Heart right ventricle (tissue), 16 donors: ENCODE measurements at regions not wholly inside any gene's neighbourhood (a gene's known extent, or its start where the extent isn't known, plus 50 kb on each side); places are given as distances from the start of the nearest gene placed in this dataset.

Experiments
- ATAC-seq, 8 donors: fragments of 200-7000 bp; cut with Tn5 transposase; one replicate each; pipeline ENCODE4 v1.9.1; 2020; ENCODE audit warnings: mild to moderate bottlenecking in 8 of 8, moderate library complexity in 8 of 8, moderate number of reproducible peaks in 1 of 8
- DNase-seq, 2 donors: peaks; one replicate each; pipeline ENCODE4 v3.0.0-alpha.2; 2020
- H3K27ac ChIP-seq, 10 donors: fragments of 200-600 bp; sonication (generic) in 2 of 10; one replicate each; pipeline versions ENCODE4 v1.5.0 to v1.8.0; 2020 to 2022; ENCODE audit warnings: mild to moderate bottlenecking in 3 of 10
- H3K27me3 ChIP-seq, 7 donors: fragments of 200-600 bp; one replicate each; pipeline ENCODE4 v1.8.0; 2021 to 2022; ENCODE audit warnings: mild to moderate bottlenecking in 2 of 7
- H3K36me3 ChIP-seq, 9 donors: fragments of 200-600 bp; sonication (generic) in 1 of 9; one replicate each; pipeline versions ENCODE4 v1.5.0 to v1.8.0; 2020 to 2022; ENCODE audit warnings: mild to moderate bottlenecking in 2 of 9
- H3K4me1 ChIP-seq, 9 donors: fragments of 200-600 bp; sonication (generic) in 1 of 9; one replicate each; pipeline versions ENCODE4 v1.5.0 to v1.8.0; 2020 to 2022; ENCODE audit warnings: mild to moderate bottlenecking in 4 of 9
- H3K4me3 ChIP-seq, 10 donors: fragments of 200-600 bp; sonication (generic) in 2 of 10; one replicate each; pipeline versions ENCODE4 v1.5.0 to v1.8.0; 2020 to 2022; ENCODE audit warnings: mild to moderate bottlenecking in 7 of 10, moderate library complexity in 2 of 10
- H3K9me3 ChIP-seq, 11 donors: fragments of 200-600 bp in 10 of 11; sonication (generic) in 2 of 11; one replicate each; pipeline versions ENCODE4 v1.5.0 to v1.8.0; 2013 to 2022; ENCODE audit warnings: mild to moderate bottlenecking in 2 of 11, control low read depth in 1 of 11, moderate library complexity in 1 of 11
- WGBS, 2 donors: extraction: QIAGEN DNeasy Blood & Tissue Kit; methylation state at CpG; one replicate each; pipeline ENCODE4 v1.1.7; 2013; ENCODE audit warnings: inconsistent platforms in 1 of 2; 5-methylcytosine and 5-hydroxymethylcytosine counted together
- intact Hi-C, 10 donors: fragments of 100-400 bp; cut with DNase I; formaldehyde crosslinking; loops; one replicate each; pipeline versions ENCODE4 v1.11.1 to v1.14.2; 2022
- TF ChIP-seq, protein P1 (sequence below), 9 donors: fragments of 200-600 bp; sonication (generic) in 2 of 9; IDR thresholded peaks; one replicate each; pipeline versions ENCODE4 v1.5.0 to v1.8.0; 2021 to 2022; ENCODE audit warnings: antibody characterized with exemption in 9 of 9, mild to moderate bottlenecking in 5 of 9, moderate library complexity in 1 of 9
- donor health status: Arrhythmogenic right ventricular cardiomyopathy.
- donor health status: ischemic (EF 13 %, LVEDD 7.1; RV severe dilation, severe dysfunction).
- donor health status: healthy with polysubstance abuse.
- donor health status: DM: no; HTN: yes; CAD: no.
- donor health status: DM: no; HTN: no; CAD: no.
- donor health status: ischemic (EF 25% LVEDD 6.9; RV normal size, moderate dysfunction).
- donor health status: ischemic (EF 25% LVEDD 5.7; RV mildly dilated, moderate dysfunction).
- donor health status: healthy.
- donor health status: DM: yes; HTN: yes; CAD: no.
- donor health status: Ischemic cardiomyopathy.
- donor health status: ischemic (EF 35%, LVEDD 5.7; RV mildly dilated, moderate dysfunction).
- donor health status: nonischemic (EF 11% LVEDD 7.7; RV severe dilation, severe dysfunction).
- donor health status: DM: yes; HTN: yes; CAD: no.
- donor health status: PGD.
- donor health status: ischemic (EF 29% LVEDD 5.4; RV normal size, mild dysfunction).
- donor health status: nonischemic (EF 23%, LVEDD 6.1; RV moderate dilation, normal function).

DNA sequence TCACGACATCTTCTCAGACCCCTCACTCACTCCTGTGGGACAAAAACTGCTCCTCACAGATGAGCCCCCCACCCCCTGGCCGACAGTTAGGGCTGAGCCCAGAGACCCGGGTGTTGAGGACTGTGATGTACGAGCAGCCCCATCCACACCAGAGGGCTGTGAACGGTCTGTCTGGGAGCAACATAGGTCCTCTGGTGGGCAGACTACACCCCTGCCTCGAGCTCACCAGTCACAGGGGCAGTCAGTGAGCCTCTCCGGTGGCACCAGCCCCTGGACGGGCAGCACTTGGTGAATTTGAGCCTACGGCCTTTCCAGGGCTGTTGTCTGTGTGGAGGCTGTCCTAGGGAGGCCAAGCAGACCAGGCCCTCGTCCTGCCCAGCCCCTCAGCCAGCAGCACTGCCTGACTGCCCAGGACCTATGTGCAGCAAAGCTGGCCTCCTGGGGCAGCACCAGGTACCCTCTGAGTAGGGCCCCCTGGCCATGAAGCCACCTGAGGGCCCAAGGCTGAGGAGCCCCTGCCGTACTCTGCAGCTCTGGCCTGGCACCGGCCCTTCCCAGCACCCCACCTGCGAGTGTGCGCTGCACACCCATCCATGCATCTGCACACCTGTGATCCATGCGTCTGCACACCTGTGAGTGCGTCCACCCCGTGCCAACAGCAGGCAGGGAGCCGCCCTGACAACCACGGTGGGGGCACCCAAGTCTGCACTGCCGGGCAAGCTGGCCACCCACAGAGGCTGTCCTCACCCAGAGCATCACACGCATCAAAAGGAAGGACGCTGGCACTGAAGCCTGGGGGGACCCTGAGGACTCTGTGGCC lies 111.6 kb upstream of the NKX1-1 start:
- H3K27ac ChIP-seq: no peak overlapping the region
- peaks cover 0 to 76% (median 62%) of the 10 kb centered on the region in 7 donors for H3K27me3 ChIP-seq
- WGBS, 2 donors: 77 to 83% methylated on average over 22 of the region's 22 CpGs
- intact Hi-C loops: loop anchor here in 3 of 10 donors (10.0 kb wide), 3 partner anchors 153 to 393 kb away; no protein-coding TSS in a partner anchor
- H3K4me3 ChIP-seq: no peak overlapping the region
- peak in 1 of 2 donors; percentile 4 for DNase-seq
- peaks cover 0 to 12% (median 5%) of the 10 kb centered on the region in 9 donors for H3K4me1 ChIP-seq
- no peaks in the 10 kb centered on the region for H3K36me3 ChIP-seq
- TF ChIP-seq, protein P1, sequence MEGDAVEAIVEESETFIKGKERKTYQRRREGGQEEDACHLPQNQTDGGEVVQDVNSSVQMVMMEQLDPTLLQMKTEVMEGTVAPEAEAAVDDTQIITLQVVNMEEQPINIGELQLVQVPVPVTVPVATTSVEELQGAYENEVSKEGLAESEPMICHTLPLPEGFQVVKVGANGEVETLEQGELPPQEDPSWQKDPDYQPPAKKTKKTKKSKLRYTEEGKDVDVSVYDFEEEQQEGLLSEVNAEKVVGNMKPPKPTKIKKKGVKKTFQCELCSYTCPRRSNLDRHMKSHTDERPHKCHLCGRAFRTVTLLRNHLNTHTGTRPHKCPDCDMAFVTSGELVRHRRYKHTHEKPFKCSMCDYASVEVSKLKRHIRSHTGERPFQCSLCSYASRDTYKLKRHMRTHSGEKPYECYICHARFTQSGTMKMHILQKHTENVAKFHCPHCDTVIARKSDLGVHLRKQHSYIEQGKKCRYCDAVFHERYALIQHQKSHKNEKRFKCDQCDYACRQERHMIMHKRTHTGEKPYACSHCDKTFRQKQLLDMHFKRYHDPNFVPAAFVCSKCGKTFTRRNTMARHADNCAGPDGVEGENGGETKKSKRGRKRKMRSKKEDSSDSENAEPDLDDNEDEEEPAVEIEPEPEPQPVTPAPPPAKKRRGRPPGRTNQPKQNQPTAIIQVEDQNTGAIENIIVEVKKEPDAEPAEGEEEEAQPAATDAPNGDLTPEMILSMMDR (IDR thresholded peaks at IDR 0.05): no peak
- ATAC-seq: peak in 1 of 8 donors; percentile 14
- H3K9me3 ChIP-seq: peaks cover 0 to 3% (median 0%) of the 10 kb centered on the region in 11 donors

- H3K27ac ChIP-seq: no peak overlapping the region
- H3K27me3 ChIP-seq: peaks cover 5 to 77% (median 69%) of the 10 kb centered on the region in 7 donors
- TF ChIP-seq, protein P1 (IDR thresholded peaks at IDR 0.05): no peak
- H3K36me3 ChIP-seq: no peaks in the 10 kb centered on the region
- no peak for ATAC-seq
- peak in 1 of 2 donors; percentile 8 for DNase-seq
- H3K4me1 ChIP-seq: peaks cover 0 to 14% (median 5%) of the 10 kb centered on the region in 9 donors
- intact Hi-C loops: loop anchor here in 3 of 10 donors (10.0 kb wide), 3 partner anchors 152 to 392 kb away; no protein-coding TSS in a partner anchor
- no peak overlapping the region for H3K4me3 ChIP-seq
- WGBS, 2 donors: 79 to 85% methylated on average over 15 of the region's 15 CpGs
- H3K9me3 ChIP-seq: no peaks in the 10 kb centered on the region
Observed at GRCh38 chr4:1516881-1517480, 110.7 kb upstream of the NKX1-1 start.

DNA sequence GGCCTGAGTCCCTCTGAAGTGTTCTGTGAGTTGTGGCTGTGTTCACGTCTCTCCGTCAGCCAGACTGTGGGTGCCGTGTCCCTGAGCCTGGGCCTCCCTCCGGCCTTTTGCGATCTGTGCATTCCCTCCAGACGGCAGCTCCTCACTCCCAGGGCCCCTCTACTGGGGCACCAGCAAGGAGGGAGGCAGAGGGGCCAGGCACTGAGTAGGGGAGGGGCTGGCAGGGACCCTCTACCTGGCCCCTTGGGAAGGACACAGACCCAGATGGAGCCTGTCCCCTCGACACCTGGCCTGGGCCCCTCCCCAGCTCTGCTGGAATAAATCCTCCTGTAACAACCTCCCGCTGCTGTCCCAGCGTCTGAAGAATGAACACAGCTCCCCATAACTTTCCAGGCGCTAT lies 110.0 kb upstream of the NKX1-1 start:
- intact Hi-C loops: loop anchor here in 3 of 10 donors (10.0 kb wide), 3 partner anchors 151 to 391 kb away; no protein-coding TSS in a partner anchor
- H3K4me1 ChIP-seq: peaks cover 0 to 11% (median 2%) of the 10 kb centered on the region in 9 donors
- peaks cover 5 to 76% (median 67%) of the 10 kb centered on the region in 7 donors for H3K27me3 ChIP-seq
- H3K4me3 ChIP-seq: no peak overlapping the region
- ATAC-seq: no peak
- no peak for DNase-seq
- TF ChIP-seq, protein P1 (IDR thresholded peaks at IDR 0.05): no peak
- no peaks in the 10 kb centered on the region for H3K36me3 ChIP-seq
- H3K27ac ChIP-seq: no peak overlapping the region
- WGBS, 2 donors: 63 to 71% methylated on average over 10 of the region's 10 CpGs
- H3K9me3 ChIP-seq: no peaks in the 10 kb centered on the region

- Histone ChIP-seq H3K27ac (no peak overlapping the region), H3K4me1 (peaks cover 0 to 11% (median 0%) of the 10 kb centered on the region in 9 donors), H3K4me3 (no peak overlapping the region), H3K36me3 (no peaks in the 10 kb centered on the region), H3K27me3 (peaks cover 5 to 79% (median 64%) of the 10 kb centered on the region in 7 donors), H3K9me3 (no peaks in the 10 kb centered on the region)
- ATAC-seq: no peak
- peak in 1 of 2 donors; percentile 3 for DNase-seq
- TF ChIP-seq, protein P1 (IDR thresholded peaks at IDR 0.05): no peak
- 78 to 85% methylated on average over 5 of the region's 5 CpGs for WGBS, 2 donors
- intact Hi-C loops: loop anchor here in 3 of 10 donors (10.0 kb wide), 3 partner anchors 151 to 391 kb away; no protein-coding TSS in a partner anchor
Observed at GRCh38 chr4:1515763-1516162, 109.5 kb upstream of the NKX1-1 start.
